Ishikawa (cell line): ENCODE measurements at regions not wholly inside any gene's neighbourhood (a gene's known extent, or its start where the extent isn't known, plus 50 kb on each side); places are given as distances from the start of the nearest gene placed in this dataset.

Source experiments
- CEBPB ChIP-seq: IDR thresholded peaks from 2 replicates; pipeline ENCODE4 v1.6.1; 2012
- CREB1 ChIP-seq: IDR thresholded peaks from 2 replicates; pipeline ENCODE4 v1.6.1; 2012; ENCODE audit warnings: low read depth
- EGR1 ChIP-seq: IDR thresholded peaks from 2 replicates; pipeline ENCODE4 v1.6.1; 2012
- EP300 ChIP-seq: IDR thresholded peaks from 2 replicates; pipeline ENCODE4 v1.6.1; 2012; ENCODE audit warnings: borderline replicate concordance
- FOXM1 ChIP-seq: IDR thresholded peaks from 2 replicates; pipeline ENCODE4 v1.6.1; 2012; ENCODE audit warnings: low read depth, borderline replicate concordance
- NFIC ChIP-seq: IDR thresholded peaks from 2 replicates; pipeline ENCODE4 v1.6.1; 2012
- RAD21 ChIP-seq: IDR thresholded peaks from 2 replicates; pipeline ENCODE4 v1.6.1; 2012; ENCODE audit warnings: low read depth
- REST ChIP-seq: IDR thresholded peaks from 2 replicates; pipeline ENCODE4 v1.6.1; 2012; ENCODE audit warnings: low read depth, mild to moderate bottlenecking
- TAF1 ChIP-seq: IDR thresholded peaks from 2 replicates; pipeline ENCODE4 v1.6.1; 2012; ENCODE audit warnings: low read depth, mild to moderate bottlenecking
- TCF12 ChIP-seq: IDR thresholded peaks from 2 replicates; pipeline ENCODE4 v1.6.1; 2012; ENCODE audit warnings: low read depth
- TEAD4 ChIP-seq: IDR thresholded peaks from 2 replicates; pipeline ENCODE4 v1.6.1; 2012
- USF1 ChIP-seq: IDR thresholded peaks from 2 replicates; pipeline ENCODE4 v1.6.1; 2012
- YY1 ChIP-seq: IDR thresholded peaks from 2 replicates; pipeline ENCODE4 v1.6.1; 2012; ENCODE audit warnings: low read depth
- ZBTB7A ChIP-seq: IDR thresholded peaks from 2 replicates; pipeline ENCODE4 v1.6.1; 2012; ENCODE audit warnings: low read depth
- TF ChIP-seq, protein P1 (sequence below): IDR thresholded peaks from 2 replicates; pipeline ENCODE4 v1.6.1; 2012

DNA sequence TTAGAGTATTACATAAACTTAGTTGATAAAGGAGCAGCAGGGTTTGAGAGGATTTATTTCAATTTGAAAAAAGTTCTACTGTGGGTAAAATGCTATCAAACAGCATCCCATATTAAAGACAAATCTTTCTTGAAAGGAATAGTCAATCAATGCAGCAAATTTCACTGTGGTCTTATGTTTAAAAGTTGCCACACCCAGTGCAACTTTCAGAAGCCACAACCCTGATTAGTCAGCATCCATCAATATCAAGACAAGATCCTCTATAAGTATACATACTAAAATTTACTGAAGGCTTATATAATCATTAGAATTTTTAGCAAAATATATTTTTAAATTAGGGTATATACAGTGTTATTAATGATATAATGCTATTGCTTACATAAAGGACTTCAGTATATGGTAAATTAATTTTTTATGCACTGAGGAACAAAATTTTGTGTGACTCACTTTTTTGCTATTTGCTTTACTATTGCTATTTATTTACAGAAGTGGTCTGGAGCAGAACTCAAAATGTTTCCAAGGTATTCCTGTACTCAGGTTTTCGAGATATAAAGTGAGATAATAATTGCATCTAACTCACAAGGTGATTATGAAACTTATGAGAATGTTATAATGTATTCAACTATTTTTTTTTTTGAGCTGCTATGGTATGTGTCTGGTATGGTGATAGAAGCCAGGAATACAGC is 1127.6 kb downstream of the ADGRL3 start:
- TF ChIP-seq NFIC: no peak
- no peak for TF ChIP-seq REST
- TF ChIP-seq FOXM1: no peak
- TF ChIP-seq TCF12: no peak
- TF ChIP-seq RAD21: no peak
- TF ChIP-seq TAF1: no peak
- no peak for TF ChIP-seq ZBTB7A
- TF ChIP-seq EP300: no peak
- no peak for TF ChIP-seq TEAD4
- no peak for TF ChIP-seq USF1
- no peak for TF ChIP-seq CEBPB
- no peak for TF ChIP-seq YY1
- no peak for TF ChIP-seq EGR1
- TF ChIP-seq, protein P1, sequence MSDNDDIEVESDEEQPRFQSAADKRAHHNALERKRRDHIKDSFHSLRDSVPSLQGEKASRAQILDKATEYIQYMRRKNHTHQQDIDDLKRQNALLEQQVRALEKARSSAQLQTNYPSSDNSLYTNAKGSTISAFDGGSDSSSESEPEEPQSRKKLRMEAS: no peak
- TF ChIP-seq CREB1: no peak

GRCh38 chr4:62324215-62324614 is 1124.1 kb downstream of the ADGRL3 start:
- TF ChIP-seq, protein P1: no peak
- TF ChIP-seq USF1: no peak
- TF ChIP-seq ZBTB7A: no peak
- TF ChIP-seq TCF12: no peak
- TF ChIP-seq REST: no peak
- no peak for TF ChIP-seq FOXM1
- no peak for TF ChIP-seq EGR1
- TF ChIP-seq RAD21: no peak
- no peak for TF ChIP-seq TEAD4
- TF ChIP-seq YY1: no peak
- TF ChIP-seq CREB1: no peak
- no peak for TF ChIP-seq EP300
- no peak for TF ChIP-seq CEBPB
- TF ChIP-seq TAF1: no peak
- no peak for TF ChIP-seq NFIC

- TF ChIP-seq TAF1 (no peak), YY1 (no peak), REST (no peak), CEBPB (no peak), CREB1 (no peak), EP300 (no peak), ZBTB7A (no peak), TCF12 (no peak), EGR1 (no peak), RAD21 (no peak), NFIC (no peak), FOXM1 (no peak)
- TF ChIP-seq, protein P1: no peak
Observed at GRCh38 chr4:62320612-62321011, 1120.5 kb downstream of the ADGRL3 start.
